Epidermal melanocyte (primary cell): ENCODE measurements at regions not wholly inside any gene's neighbourhood (a gene's known extent, or its start where the extent isn't known, plus 50 kb on each side); places are given as distances from the start of the nearest gene placed in this dataset.

Source experiments
- DNase-seq: peaks from one replicate; pipeline ENCODE4 v3.0.0; 2011; ENCODE audit warnings: low spot score; ENCODE audit not compliant: insufficient read length

DNA sequence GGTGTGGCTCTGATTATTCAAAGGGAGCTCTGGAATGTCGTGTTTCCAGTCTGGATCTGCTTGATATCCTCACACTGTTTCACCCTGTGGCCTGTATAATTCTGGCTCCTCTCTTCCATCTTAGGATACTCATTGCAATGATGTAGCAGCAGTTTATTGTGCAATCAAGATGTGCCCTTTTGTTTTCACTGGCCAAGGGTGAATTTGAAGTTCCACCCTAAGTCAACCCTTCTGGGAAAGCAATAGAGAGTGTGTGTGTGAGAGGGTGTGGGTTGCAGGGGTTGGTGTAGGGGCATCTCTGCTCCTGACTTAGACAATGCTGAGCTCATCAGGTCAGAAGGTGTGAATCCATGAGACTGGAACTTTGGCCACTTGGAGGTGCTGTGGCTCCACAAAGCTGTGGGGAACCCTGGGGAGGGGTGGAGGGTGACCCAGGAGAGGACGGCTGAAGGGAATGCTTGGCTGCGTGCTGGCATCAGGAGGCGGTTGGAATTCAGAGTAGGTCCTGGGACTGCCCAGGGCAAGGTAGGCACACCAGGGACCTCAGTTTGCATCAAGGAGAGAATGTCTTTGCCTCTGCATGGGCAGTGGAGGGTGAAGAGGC, 118.0 kb upstream of the PRSS58 start:
- DNase-seq: no peak

DNA sequence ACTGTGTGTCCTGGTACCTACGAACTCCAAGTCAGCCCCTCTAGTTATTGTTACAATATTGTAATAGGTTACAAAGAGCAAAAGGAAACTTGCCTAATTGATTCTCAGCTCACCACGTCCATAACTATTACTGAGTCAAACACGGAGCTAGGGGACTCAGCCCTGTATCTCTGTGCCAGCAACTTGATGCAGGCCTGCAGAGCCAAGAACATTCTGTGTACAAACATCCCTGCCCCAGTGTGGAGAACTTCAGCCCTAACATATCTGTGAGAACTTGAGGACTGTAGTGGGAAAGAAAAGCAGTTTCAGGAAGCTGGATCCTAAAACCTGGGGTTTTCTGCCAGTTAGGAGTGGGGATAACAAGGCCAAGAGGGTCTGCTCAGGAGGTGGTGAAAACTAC, 114.9 kb upstream of the PRSS58 start:
- no peak for DNase-seq

DNA sequence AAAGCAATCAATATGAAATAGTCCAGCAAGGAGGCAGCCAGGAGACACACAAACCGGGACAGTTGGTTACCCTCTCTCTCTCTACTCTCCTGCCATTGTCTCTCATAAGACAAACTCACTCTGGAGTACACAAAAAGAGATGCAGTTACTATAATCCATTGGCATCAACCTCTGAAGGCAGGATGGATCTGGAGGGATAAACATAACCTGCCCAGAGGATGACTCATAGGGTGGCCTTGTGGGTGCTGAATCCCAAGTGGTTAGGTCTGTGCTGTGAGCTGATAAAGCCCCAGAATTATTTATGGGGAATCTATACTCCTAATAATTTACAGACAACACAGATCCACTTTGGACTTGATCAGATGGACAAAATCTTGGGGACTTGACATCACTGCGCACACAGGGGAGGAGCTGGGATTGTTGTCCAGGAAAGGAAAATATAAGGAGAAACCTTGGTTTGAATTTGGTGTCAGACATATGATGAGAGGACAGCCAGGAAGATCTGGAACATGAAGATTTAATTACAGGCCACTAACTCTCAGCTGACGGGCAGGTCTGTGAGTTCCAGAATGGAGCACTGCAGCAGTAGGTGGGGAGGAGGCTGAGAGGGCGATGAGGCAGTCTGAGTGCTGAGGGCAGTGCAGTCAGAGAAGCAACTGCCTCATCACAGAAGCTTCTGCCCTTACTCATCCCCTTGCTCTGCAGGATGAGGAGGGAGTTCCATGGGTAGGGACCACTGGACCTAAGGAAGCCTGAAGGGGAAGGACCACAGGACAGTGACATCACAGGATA, 113.9 kb upstream of the PRSS58 start:
- DNase-seq: no peak

DNA sequence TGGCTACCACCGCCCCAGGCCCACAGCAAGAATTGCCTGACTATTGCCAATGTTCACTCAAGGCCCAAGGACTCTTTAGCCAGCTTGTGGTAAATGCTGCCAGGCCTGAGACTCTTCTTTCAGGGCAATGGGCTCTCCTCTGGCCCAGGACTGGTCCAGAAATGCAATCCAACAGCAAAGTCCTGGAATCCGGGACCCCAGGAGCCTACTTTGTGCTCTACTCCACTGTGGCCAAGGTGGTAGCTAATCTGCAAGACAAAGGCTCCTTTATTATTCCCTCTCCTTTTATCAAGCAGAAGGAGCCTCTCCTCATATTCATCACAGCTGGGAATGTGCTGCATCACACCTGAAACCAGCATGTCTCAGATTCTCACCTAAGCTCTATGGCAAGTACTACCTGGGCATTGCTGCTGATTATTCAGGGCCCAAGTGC, 107.6 kb upstream of the PRSS58 start:
- DNase-seq: no peak

DNA sequence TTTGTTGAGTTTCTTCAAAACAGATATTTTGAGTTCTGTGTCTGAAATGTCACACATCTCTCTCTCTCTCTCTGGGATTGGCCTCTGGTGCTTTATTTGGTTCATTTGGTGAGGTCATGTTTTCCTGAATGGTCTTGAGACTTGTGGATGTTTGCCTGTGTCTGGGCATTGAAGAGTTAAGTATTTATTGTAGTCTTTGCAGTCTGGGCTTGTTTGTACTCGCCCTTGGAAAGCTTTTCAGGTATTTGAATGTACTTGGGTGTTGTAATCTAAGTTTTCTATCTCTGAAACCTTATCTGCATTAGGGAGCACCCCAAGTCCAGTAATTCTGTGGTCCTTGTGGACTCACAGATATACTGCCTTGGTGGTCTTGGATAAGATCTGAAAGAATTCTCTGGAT, 106.7 kb upstream of the PRSS58 start:
- DNase-seq: no peak

DNA sequence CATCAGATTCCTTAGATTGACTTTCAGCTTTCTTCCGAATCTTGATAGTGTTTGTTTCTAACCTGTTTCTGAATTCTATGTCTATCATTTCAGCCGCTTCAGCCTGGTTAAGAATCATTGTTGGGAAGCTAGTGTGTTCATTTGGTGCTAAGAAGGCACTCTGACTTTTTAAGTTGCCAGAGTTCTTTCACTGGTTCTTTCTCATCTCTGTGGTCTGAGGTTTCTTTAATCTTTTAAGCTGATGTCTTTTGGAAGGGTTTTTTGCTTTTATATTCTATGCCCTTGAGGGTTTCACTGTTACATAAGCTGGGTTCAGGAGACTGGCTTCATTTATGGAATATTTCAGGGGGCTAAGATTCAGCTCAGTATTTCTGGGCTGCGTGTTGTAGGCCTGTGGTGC, 104.5 kb upstream of the PRSS58 start:
- no peak for DNase-seq

DNA sequence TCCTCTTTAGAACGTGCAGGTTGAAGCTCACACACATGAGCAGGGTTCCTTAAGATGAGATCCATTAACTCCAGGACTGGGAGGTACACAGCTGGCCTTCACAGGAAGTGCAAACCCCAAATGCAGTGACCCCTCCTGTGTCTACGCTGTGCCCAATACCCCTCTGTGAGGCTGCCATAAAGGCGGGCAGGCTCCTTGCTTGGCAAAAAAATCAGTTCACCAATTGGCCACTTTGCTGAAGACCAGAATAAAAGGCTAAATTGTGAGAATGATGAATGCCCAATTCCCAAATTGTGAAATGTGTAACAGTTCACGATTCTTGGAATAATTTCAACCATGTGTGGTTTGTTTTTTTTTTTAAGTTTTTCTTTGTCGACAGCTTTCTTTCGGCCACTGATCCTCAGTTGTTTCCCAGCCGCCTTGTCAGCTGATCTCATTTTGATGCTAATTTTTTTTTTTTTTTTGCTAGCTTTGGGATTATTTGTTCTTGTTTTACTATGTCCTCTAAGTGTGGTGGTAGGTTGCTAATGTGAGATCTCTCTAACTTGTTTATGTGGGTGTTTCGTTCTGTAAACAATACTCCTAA, 101.9 kb upstream of the PRSS58 start:
- no peak for DNase-seq

DNA sequence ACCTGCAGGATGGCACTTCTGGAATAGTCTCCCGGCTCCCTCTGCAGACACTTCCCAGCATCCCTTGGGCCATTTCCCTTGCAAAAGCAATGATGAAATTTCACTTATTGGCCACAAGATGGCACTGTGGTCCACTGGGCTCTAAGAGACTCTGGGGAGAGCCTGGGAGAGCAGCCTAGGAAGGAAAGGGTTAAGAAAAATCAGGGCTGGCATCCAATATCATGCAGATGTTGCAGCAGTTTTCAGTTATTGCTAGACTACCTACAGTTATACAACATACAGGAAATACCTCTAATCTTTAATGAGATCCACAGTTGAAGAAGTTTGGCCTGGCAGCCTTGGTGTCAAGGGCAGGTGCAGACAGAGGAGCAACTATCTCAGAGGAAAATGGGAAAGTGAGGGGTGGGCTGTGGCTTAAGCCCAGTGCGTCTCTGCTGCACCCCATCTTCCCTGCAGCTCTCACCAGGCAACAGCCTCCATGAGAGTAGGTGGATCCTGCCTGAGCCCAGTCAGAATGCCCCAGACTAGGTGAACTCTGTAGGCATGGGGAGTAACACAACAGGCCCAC, 100.2 kb upstream of the PRSS58 start:
- no peak for DNase-seq

DNA sequence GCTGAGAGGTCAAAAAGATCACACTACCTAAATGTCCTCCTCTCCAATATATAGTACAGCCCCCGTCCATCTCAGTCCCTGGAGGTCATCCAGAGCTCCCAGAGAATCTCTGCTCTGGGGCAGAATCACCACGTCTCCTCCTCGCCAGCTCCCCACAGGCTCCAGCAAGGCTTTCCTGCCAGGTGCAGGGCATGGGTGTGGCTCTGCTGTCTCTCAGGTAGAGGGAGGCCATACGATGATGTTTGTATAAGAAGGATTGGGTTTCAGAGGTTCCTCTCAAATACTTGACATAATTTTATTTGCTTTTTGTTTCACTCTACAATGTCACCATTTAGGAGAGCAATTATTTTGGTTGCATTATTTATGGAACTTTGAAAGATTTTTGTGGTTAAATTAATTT, 98.3 kb upstream of the PRSS58 start:
- DNase-seq: no peak

DNA sequence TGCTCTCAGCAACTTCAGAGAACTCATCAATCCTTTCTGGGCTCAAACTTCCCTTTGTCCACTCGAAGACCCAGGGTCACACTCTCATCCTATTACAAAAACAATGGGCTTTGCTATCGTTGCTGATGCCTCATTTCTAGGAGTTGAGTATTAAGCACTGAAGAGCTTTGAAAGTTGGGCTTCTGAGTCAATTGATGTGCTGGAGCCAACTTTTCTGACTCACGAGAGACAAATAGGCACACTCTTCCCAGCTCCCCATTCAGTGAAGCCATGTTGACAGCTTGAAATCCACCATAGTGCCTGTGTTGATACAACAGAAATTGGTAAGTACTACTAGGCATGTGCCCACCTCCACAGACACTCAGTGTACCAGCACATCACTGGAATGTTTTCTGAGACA, 97.5 kb upstream of the PRSS58 start:
- DNase-seq: no peak

DNA sequence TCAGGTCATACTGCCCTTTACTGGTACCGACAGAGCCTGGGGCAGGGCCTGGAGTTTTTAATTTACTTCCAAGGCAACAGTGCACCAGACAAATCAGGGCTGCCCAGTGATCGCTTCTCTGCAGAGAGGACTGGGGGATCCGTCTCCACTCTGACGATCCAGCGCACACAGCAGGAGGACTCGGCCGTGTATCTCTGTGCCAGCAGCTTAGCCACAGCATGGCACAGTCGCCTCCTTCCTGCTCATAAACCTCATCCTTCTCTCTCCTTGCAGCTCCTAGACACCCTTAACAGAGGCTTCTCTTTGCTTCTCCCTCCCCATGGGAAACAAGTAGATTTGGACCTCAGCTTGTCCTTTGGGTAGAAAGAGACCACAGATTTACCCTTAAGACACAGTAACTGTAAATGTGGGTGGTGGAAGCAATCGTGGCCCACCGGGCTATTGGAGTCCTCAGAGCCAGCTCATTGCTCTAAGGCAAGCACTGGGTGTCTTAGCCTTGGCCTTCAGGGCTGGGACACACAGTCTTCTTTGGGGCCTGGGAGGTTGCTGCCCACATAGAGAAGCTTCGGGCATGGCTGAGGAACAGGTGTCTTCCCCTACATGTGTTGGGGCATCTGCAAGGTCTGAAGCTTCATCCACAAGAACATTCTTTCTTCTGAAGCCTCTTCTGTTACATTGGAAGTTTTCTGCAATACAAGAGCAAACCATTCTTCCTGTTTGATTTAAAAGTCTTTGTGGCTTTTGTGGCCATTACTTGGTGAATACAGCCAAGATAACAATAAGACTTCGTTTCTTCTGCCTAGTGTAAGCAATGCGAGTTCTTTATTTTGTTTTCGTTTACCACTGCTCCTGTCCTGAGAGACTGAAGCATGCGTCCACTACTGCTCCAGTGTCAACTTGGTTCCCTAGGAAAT, 95.5 kb upstream of the PRSS58 start:
- DNase-seq: no peak

DNA sequence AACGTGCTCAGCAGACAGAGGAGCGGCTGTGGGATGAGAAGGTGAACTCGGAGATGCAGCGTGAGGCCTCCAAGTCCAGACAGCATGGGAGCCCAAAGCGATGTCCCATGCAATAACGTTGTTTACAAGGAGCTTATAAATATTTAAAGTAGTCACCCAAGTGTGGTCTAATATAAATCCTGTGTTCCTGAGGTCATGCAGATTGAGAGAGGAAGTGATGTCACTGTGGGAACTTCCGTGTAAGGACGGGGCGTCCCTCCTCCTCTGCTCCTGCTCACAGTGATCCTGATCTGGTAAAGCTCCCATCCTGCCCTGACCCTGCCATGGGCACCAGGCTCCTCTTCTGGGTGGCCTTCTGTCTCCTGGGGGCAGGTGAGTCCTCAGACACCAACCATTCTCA, 94.7 kb upstream of the PRSS58 start:
- DNase-seq: no peak

DNA sequence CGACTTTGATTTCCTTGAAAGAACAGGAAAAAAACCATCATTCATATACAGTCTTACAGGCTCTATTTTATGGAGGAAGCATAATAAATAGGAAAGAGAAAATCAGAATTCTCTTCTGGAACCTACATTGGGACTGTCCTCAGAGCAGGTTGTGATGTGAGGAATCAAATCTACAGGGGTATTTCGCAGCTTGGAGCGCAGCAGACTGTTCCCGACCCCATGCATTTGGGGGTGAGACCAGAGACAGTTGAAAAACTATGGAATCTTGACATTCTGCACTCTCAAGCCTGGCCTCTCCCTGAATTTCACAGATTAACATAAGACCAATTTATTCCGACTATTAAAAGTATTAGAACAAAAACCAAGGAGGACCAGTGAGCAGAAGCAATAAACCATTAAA, 93.3 kb upstream of the PRSS58 start:
- no peak for DNase-seq

DNA sequence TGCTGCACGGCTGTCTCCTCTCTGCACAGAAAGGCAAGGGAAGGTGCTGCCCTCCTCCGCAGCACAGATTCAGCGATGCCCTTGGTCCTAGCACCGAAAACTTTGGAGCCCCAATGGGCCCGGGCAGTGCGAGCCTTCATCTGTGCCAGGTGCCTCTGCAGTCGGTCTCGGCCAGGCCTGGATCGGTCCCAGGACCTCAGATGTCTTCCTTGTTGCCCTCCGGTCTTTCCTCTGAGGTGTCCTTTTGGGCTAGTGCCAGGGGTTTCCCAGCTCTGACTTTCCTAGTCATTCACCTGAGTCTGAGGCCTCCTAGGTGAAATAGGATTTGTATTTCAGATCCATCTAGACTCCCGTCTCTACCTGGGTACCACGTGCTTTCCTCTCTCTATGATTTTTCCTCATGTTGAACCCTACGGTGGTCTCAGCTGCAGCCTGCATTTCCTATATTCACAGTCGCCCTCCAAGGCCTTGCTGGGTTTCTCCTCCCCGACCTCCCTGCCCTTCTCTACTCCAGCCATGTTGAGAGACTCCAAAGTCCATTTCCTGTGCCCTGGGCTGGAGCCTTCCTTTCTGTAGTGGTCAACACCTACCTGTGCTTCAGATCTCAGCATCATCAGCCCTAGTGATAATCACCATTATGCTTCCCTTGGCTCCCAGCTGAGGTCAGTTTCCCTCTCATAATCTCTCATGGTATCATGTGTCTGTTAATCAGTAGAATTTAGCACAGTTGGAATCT, 92.0 kb upstream of the PRSS58 start:
- no peak for DNase-seq

DNA sequence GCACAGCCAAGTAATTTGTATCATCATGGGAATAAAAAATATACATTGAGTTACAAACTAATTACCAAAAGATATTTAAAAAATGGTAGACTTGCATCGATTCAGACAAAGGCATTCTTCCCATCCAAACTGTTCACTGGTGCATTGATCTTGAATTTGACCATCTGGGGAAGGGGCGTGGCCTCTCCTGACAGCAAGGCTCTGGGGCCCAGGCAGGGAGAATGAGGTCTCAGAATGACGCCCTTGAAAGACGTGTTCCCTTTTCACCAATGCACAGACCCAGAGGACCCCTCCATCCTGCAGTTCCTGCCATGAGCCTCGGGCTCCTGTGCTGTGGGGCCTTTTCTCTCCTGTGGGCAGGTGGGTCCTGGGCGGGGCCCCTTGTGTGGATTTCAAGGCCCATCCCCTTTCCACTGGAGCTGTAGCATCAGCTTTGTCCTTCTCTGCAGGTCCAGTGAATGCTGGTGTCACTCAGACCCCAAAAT, 91.1 kb upstream of the PRSS58 start:
- no peak for DNase-seq

DNA sequence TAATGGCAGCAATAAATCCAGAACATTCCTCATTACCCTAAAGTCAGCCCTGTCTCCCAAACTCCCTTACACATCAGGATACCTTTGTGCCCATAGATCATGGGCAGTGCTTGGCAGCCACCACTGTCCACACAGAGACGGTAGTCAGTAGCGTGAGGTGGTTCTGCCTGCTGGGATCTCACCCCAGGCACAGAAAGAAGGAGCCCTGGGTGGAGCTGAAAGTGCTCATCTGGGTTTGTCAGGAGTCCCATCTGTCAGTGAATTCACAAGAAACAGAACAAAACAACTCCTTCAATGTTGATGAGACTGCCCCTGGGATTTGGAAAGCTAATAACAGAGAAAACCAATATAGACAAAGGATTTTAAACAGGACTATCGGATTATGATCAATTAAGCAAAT, 90.2 kb upstream of the PRSS58 start:
- DNase-seq: no peak

DNA sequence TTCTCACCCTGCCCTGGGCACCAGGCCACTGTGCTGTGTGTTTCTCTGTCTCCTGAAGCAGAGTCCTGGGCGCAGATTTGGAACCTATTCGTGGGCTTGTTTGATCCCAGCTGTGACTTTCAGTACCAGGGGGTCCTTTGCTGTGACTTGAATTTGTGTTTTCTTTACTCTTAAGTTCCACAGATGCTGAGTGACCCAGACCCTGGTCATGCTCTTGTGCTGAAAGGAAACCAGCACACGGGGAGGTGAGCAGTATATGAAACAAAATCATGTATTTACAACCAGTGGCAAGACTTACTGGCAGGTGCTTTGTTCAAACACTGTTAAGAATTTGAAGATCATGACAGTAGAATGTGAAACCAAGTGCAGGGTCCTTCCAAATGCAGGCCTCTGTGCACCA, 89.2 kb upstream of the PRSS58 start:
- DNase-seq: no peak

DNA sequence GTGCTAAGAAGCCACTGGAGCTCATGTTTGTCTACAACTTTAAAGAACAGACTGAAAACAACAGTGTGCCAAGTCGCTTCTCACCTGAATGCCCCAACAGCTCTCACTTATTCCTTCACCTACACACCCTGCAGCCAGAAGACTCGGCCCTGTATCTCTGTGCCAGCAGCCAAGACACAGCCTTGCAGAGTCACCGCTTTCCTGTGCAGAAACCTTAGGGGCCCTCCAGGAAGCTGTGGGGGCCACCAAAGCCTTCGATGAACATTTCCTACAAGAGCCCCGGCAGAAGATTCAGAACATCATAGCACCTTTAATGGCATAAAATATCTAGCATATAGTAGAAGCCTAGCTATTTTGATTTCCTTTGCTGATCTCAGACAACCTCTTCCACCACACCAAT, 88.0 kb upstream of the PRSS58 start:
- DNase-seq: no peak

DNA sequence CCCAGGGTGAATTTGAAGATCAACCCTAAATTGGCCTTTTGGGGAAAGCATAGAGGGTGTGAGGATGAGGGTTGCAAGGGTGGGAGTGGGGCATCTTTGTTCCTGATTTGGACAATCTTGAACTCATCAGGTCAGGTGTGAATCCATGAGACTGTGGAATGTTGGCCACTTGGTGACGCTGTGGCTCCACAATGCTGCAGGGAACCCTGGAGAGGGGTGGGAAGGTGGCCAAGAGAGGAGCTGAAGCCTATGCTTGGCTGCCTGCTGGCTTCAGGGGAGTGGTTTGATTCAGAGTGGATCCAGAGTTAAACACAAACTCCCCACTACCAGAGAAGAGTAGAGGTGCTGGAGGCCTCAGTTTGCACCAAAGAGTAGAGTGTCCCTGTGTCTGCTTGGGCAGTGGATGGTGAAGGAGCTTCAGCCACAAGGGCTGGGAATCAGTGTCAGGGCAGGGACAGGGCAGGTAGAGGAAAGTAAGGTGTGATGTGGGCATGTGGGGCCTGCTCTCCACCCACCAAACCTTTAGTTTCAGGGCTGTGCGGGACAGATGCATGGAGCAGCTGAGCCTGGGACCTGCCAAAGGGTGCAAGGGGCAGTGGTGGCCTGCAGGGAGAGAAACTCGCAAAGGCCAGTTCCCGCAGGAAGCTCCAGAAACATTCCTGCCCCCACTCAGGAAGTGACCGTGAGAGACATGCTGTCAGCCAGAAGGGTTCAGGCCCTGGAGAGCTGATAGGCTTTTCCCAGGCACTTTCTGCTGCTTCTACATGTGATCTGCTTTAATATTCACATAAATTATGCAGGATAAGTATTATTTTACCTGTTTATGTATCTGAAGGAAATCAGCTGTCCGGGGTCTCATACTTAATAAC, 81.0 kb upstream of the PRSS58 start:
- DNase-seq: no peak
